Activated T-cell treated with anti-CD3 and anti-CD28 coated beads, Interleukin-2, amount 50 U/mL, for 4 hours (primary cell): ENCODE measurements at regions not wholly inside any gene's neighbourhood (a gene's known extent, or its start where the extent isn't known, plus 50 kb on each side); places are given as distances from the start of the nearest gene placed in this dataset.

Experiments
- ATAC-seq, 2 donors: fragments of 200-7000 bp; cut with Tn5 transposase; one replicate each; pipeline ENCODE4 v1.10.0; 2021
- DNase-seq: peaks from one replicate; pipeline ENCODE4 v3.0.0-alpha.2; 2020
- H3K27me3 Mint-ChIP-seq: one replicate; pipeline ENCODE4 v1.8.0; 2021; ENCODE audit warnings: low read depth, mixed read lengths
- H3K36me3 Mint-ChIP-seq: one replicate; pipeline ENCODE4 v1.8.0; 2022; ENCODE audit warnings: mixed read lengths; ENCODE audit not compliant: insufficient read depth
- H3K4me1 Mint-ChIP-seq: one replicate; pipeline ENCODE4 v1.8.0; 2021; ENCODE audit warnings: low read depth, mixed read lengths
- H3K4me3 Mint-ChIP-seq: one replicate; pipeline ENCODE4 v1.8.0; 2021; ENCODE audit warnings: mild to moderate bottlenecking, moderate library complexity, mixed read lengths
- H3K9me3 Mint-ChIP-seq: one replicate; pipeline ENCODE4 v1.8.0; 2021; ENCODE audit warnings: mixed read lengths

DNA sequence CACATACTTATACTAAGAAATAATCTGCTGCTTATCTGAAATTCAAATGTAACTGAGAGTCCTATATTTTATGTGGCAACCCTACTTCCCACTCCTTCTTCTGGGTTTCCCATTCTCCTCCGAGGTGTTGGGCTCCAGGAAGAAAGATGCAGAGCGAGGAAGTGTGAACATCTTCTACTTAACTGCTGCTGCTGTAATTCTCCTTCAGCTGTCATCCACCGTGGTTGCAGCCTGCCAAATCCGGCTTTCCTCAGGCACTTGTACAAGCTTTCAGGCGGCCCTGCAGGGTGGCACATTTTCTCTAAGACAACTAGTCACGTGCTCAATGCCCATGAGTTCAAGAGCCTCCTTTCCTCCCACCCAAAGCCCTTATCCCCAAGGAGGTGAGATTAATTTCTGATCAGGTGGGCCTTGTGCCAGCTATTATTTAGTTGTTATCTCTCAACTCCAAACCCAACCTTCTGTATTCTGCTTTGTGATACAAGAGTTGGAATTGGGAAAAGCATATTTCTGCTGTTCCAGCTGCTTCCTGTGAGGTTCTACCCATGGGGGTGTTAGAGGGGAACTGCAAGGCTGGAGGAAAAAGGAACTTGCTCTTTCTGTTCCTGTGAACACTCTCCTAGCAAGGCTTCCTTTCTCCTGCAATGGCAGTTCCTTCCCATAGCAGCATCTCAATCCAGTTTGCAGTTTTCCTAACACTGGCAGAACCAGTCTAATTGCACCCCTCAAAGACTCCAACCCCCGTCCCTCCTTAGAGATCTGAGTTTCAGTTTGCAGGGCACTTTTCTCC, 67.6 kb upstream of the RBBP6 start:
- Mint-ChIP-seq H3K4me3 (no peak overlapping the region), H3K27me3 (peaks cover 24% of the 10 kb centered on the region), H3K36me3 (no peaks in the 10 kb centered on the region), H3K9me3 (peaks cover 19% of the 10 kb centered on the region), H3K4me1 (no peaks in the 10 kb centered on the region)
- ATAC-seq (no peak), DNase-seq (no peak)

DNA sequence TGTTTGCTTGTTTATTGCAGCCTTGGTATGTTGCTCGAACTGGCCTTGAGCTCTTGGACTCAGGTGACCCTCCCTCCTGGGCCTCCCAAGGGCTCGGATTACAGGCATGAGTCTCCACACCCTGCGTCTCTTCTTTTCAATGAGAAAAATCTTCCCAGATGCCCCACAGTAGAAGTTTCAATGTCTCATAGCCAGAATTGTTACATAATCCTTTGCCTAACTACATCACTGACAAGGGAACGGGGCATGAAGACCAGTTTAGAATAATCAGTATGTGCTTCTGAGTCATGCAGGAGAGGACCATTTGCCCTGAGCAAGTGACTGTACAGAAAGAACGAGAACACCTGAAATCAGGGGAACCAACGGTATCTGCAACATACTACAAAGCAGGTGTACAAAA, 61.9 kb upstream of the RBBP6 start:
- DNase-seq, result no peak
- Mint-ChIP-seq H3K9me3 (peaks cover 19% of the 10 kb centered on the region), H3K4me1 (no peaks in the 10 kb centered on the region), H3K27me3 (peaks cover 25% of the 10 kb centered on the region), H3K4me3 (no peak overlapping the region), H3K36me3 (no peaks in the 10 kb centered on the region)
- ATAC-seq, result no peak

- H3K4me3 Mint-ChIP-seq, result no peak overlapping the region
- no peaks in the 10 kb centered on the region for H3K4me1 Mint-ChIP-seq
- H3K27me3 Mint-ChIP-seq, result peaks cover 21% of the 10 kb centered on the region
- peaks cover 18% of the 10 kb centered on the region for H3K9me3 Mint-ChIP-seq
- DNase-seq, result no peak
- no peaks in the 10 kb centered on the region for H3K36me3 Mint-ChIP-seq
- ATAC-seq, result no peak
These were observed 61.0 kb upstream of the RBBP6 start for GRCh38 chr16:24478401-24478800.

DNA sequence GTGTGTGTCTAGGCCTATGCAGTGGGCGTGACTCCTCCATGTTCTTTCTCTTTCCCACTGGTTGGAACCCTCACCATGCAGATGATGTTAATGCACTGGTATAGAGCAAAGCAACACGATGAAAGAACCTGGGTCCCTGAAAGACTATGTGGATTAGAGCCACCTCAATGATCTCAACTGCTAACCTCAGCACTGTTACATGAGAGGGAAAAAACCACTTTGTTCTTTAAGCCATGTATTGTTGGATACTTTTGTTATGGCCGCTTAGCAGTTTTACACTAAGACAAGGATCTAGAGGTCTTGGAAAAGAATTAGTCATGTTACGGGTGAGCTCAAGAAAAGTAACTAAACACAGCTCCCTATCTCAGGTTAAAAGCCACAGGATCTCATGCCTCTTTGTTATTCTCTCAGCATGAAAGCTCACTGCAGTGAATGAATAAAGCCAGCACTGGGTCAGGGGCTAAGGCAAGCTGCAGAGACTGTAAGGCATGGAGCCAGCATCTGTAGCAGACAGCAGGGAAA, 56.6 kb upstream of the RBBP6 start:
- DNase-seq (no peak), ATAC-seq (no peak)
- H3K4me1 Mint-ChIP-seq, result no peaks in the 10 kb centered on the region
- H3K9me3 Mint-ChIP-seq, result no peaks in the 10 kb centered on the region
- H3K27me3 Mint-ChIP-seq, result peaks cover 11% of the 10 kb centered on the region
- H3K36me3 Mint-ChIP-seq, result no peaks in the 10 kb centered on the region
- no peak overlapping the region for H3K4me3 Mint-ChIP-seq

GRCh38 chr16:24488045-24488444, 51.3 kb upstream of the RBBP6 start:
- no peaks in the 10 kb centered on the region for H3K4me1 Mint-ChIP-seq
- peaks cover 10% of the 10 kb centered on the region for H3K27me3 Mint-ChIP-seq
- no peak overlapping the region for H3K4me3 Mint-ChIP-seq
- no peaks in the 10 kb centered on the region for H3K36me3 Mint-ChIP-seq
- DNase-seq, result no peak
- H3K9me3 Mint-ChIP-seq, result no peaks in the 10 kb centered on the region
- ATAC-seq, result no peak
